HG03103 (cell line): ENCODE measurements at regions not wholly inside any gene's neighbourhood (a gene's known extent, or its start where the extent isn't known, plus 50 kb on each side); places are given as distances from the start of the nearest gene placed in this dataset.

Experiments used
- ATAC-seq: cut with Tn5 transposase; IDR thresholded peaks from one replicate; pipeline ENCODE4 v1.9.1; 2021; ENCODE audit warnings: low read depth; ENCODE audit not compliant: unreplicated experiment

GRCh38 chr6:22925304-22925835 lies 356.0 kb downstream of the HDGFL1 start:
- ATAC-seq, result no peak

- no peak for ATAC-seq
These were observed 356.8 kb downstream of the HDGFL1 start for GRCh38 chr6:22925920-22926789.

- ATAC-seq, result no peak
These were observed 357.5 kb downstream of the HDGFL1 start for GRCh38 chr6:22926790-22927354.

- ATAC-seq, result no peak
These were observed 359.4 kb downstream of the HDGFL1 start for GRCh38 chr6:22928775-22929174.

- ATAC-seq, result no peak
These were observed 360.1 kb downstream of the HDGFL1 start for GRCh38 chr6:22929311-22929985.

- ATAC-seq, result no peak
These were observed 371.4 kb downstream of the HDGFL1 start for GRCh38 chr6:22940581-22941290.

GRCh38 chr6:22942403-22942802 lies 373.0 kb downstream of the HDGFL1 start:
- no peak for ATAC-seq

- no peak for ATAC-seq
These were observed 374.0 kb downstream of the HDGFL1 start for GRCh38 chr6:22943327-22943726.

GRCh38 chr6:22949967-22950366 lies 380.6 kb downstream of the HDGFL1 start:
- no peak for ATAC-seq

GRCh38 chr6:22952097-22952496 lies 382.7 kb downstream of the HDGFL1 start:
- no peak for ATAC-seq

GRCh38 chr6:22954749-22955385 lies 385.5 kb downstream of the HDGFL1 start:
- ATAC-seq, result peak; percentile 53

GRCh38 chr6:22956029-22956681 lies 386.8 kb downstream of the HDGFL1 start:
- no peak for ATAC-seq

GRCh38 chr6:22958677-22959076 lies 389.3 kb downstream of the HDGFL1 start:
- ATAC-seq, result no peak

GRCh38 chr6:22959571-22959970 lies 390.2 kb downstream of the HDGFL1 start:
- no peak for ATAC-seq

- ATAC-seq, result no peak
These were observed 395.0 kb downstream of the HDGFL1 start for GRCh38 chr6:22964334-22964733.

- no peak for ATAC-seq
These were observed 396.5 kb downstream of the HDGFL1 start for GRCh38 chr6:22965889-22966288.

GRCh38 chr6:22966691-22967422 lies 397.5 kb downstream of the HDGFL1 start:
- ATAC-seq, result no peak

- ATAC-seq, result no peak
These were observed 400.6 kb downstream of the HDGFL1 start for GRCh38 chr6:22970004-22970403.

GRCh38 chr6:22972771-22973170 lies 403.4 kb downstream of the HDGFL1 start:
- no peak for ATAC-seq
